Right lobe of liver (tissue), 6 donors: ENCODE measurements at regions not wholly inside any gene's neighbourhood (a gene's known extent, or its start where the extent isn't known, plus 50 kb on each side); places are given as distances from the start of the nearest gene placed in this dataset.
"Not testable (repeated sequence)": the region's sequence is repeated elsewhere in the genome, so short reads cannot be mapped to it uniquely, and the experiment has no call there.

ENCODE experiments used
- ATAC-seq, 4 donors: fragments of 200-7000 bp; cut with Tn5 transposase; one replicate each; pipeline ENCODE4 v1.9.1; 2020; ENCODE audit warnings: mild to moderate bottlenecking in 4 of 4, moderate library complexity in 4 of 4
- DNase-seq, 3 donors: peaks; one replicate each; pipeline ENCODE4 v3.0.0-alpha.2; 2020
- H3K27ac ChIP-seq, 3 donors: fragments of 200-600 bp; one replicate each; pipeline ENCODE4 v1.8.0; 2022
- H3K27me3 ChIP-seq, 2 donors: fragments of 200-600 bp; one replicate each; pipeline ENCODE4 v1.8.0; 2022
- H3K36me3 ChIP-seq, 4 donors: fragments of 200-600 bp; sonication (generic) in 1 of 4; one replicate each; pipeline versions ENCODE4 v1.5.1 to v1.8.0; 2017 to 2022; ENCODE audit warnings: control low read depth in 1 of 4
- H3K4me1 ChIP-seq, 4 donors: fragments of 200-600 bp; sonication (generic) in 1 of 4; one replicate each; pipeline versions ENCODE4 v1.5.1 to v1.8.0; 2017 to 2022; ENCODE audit warnings: control low read depth in 1 of 4
- H3K4me3 ChIP-seq, 3 donors: fragments of 200-600 bp; one replicate each; pipeline ENCODE4 v1.8.0; 2022
- H3K9me3 ChIP-seq, 4 donors: fragments of 200-600 bp; sonication (generic) in 1 of 4; one replicate each; pipeline versions ENCODE4 v1.5.1 to v1.8.0; 2017 to 2022; ENCODE audit warnings: control low read depth in 1 of 4
- CTCF ChIP-seq, 4 donors: fragments of 200-600 bp in 3 of 4; fragments of 450-650 bp in 1 of 4; IDR thresholded peaks; one replicate each; pipeline versions ENCODE4 v1.5.1 to v1.8.0; 2016 to 2022; ENCODE audit warnings: antibody characterized with exemption in 4 of 4, mild to moderate bottlenecking in 2 of 4
- POLR2A ChIP-seq: fragments of 450-650 bp; IDR thresholded peaks from one replicate; pipeline ENCODE4 v1.6.1; 2017; ENCODE audit warnings: antibody characterized with exemption, mild to moderate bottlenecking
- WGBS: methylation state at CpG from one replicate; pipeline ENCODE4 v1.1.6; 2018; ENCODE audit warnings: low coverage, low lambda C conversion rate; ENCODE audit not compliant: insufficient coverage; ENCODE audit errors: missing lambda C conversion rate; 5-methylcytosine and 5-hydroxymethylcytosine counted together
- intact Hi-C, 2 donors: fragments of 100-400 bp; cut with DNase I; formaldehyde crosslinking; loops; one replicate each; pipeline versions ENCODE4 v1.11.2 to v1.14.1; 2022
- donor health status: DM: no; HTN: yes; CAD: no.
- donor health status: DM: no; HTN: no; CAD: no.
- donor health status: DM: no; HTN: no; CAD: no.
- donor health status: DM: no; HTN: yes; CAD: no.
- donor health status: DM: no; HTN: yes; CAD: no.

GRCh38 chr13:22903301-22903700 is 277.5 kb upstream of the SGCG start:
- 64% methylated on average over 10 of the region's 10 CpGs for WGBS
- Histone ChIP-seq H3K9me3 (no peaks in the 10 kb centered on the region), H3K27me3 (no peaks in the 10 kb centered on the region), H3K36me3 (no peaks in the 10 kb centered on the region), H3K4me3 (no peak overlapping the region), H3K27ac (no peak overlapping the region), H3K4me1 (no peaks in the 10 kb centered on the region)
- no peak for DNase-seq
- intact Hi-C loops = no loop called here
- no peak for TF ChIP-seq POLR2A
- no peak for TF ChIP-seq CTCF (IDR thresholded peaks at IDR 0.05)
- ATAC-seq = no peak

GRCh38 chr13:22903925-22904324 is 276.9 kb upstream of the SGCG start:
- H3K27me3 ChIP-seq = no peaks in the 10 kb centered on the region
- H3K4me3 ChIP-seq = no peak overlapping the region
- H3K27ac ChIP-seq = no peak overlapping the region
- no peaks in the 10 kb centered on the region for H3K36me3 ChIP-seq
- no peaks in the 10 kb centered on the region for H3K9me3 ChIP-seq
- no peak for ATAC-seq
- no peak for DNase-seq
- H3K4me1 ChIP-seq = no peaks in the 10 kb centered on the region
- no peak for TF ChIP-seq POLR2A
- TF ChIP-seq CTCF (IDR thresholded peaks at IDR 0.05) = no peak
- intact Hi-C loops = no loop called here

- no peaks in the 10 kb centered on the region for H3K4me1 ChIP-seq
- no peaks in the 10 kb centered on the region for H3K36me3 ChIP-seq
- TF ChIP-seq CTCF (IDR thresholded peaks at IDR 0.05) (no peak), POLR2A (no peak)
- DNase-seq = peak in 1 of 3 donors; percentile 45
- H3K9me3 ChIP-seq = no peaks in the 10 kb centered on the region
- peak overlapping the region; percentile 21 to 50 (median 32) for H3K4me3 ChIP-seq
- no peak overlapping the region for H3K27ac ChIP-seq
- under 1% methylated on average over 28 of the region's 58 CpGs for WGBS
- intact Hi-C loops = no loop called here
- no peaks in the 10 kb centered on the region for H3K27me3 ChIP-seq
- ATAC-seq = peak; percentile 56 to 81 (median 62)
Measured at GRCh38 chr13:22915442-22916082, 265.2 kb upstream of the SGCG start.

- ATAC-seq, DNase-seq, H3K27me3 ChIP-seq, H3K4me1 ChIP-seq, H3K36me3 ChIP-seq, intact Hi-C loops, H3K4me3 ChIP-seq, H3K9me3 ChIP-seq, H3K27ac ChIP-seq: not testable (repeated sequence)
- WGBS = 14% methylated on average over 4 of the region's 4 CpGs
Measured at GRCh38 chr13:22916276-22916675, 264.5 kb upstream of the SGCG start.

GRCh38 chr13:22925881-22926747 is 254.7 kb upstream of the SGCG start:
- no peaks in the 10 kb centered on the region for H3K4me1 ChIP-seq
- TF ChIP-seq CTCF (IDR thresholded peaks at IDR 0.05) (no peak), POLR2A (no peak)
- ATAC-seq (peak; percentile 65 to 86 (median 76)), DNase-seq (peak in 1 of 3 donors; percentile 60)
- no peak overlapping the region for H3K27ac ChIP-seq
- WGBS = 24% methylated on average over 39 of the region's 55 CpGs
- H3K27me3 ChIP-seq = no peaks in the 10 kb centered on the region
- H3K4me3 ChIP-seq = peak overlapping the region in 2 of 3 donors; percentile 1 to 20
- no peaks in the 10 kb centered on the region for H3K36me3 ChIP-seq
- no peaks in the 10 kb centered on the region for H3K9me3 ChIP-seq
- intact Hi-C loops = no loop called here
